Renal cortex interstitium (tissue), 11 donors: ENCODE measurements at regions not wholly inside any gene's neighbourhood (a gene's known extent, or its start where the extent isn't known, plus 50 kb on each side); places are given as distances from the start of the nearest gene placed in this dataset.

Source experiments
- DNase-seq, 11 donors: peaks; one replicate each; pipeline ENCODE4 v3.0.0-alpha.2; 2013; ENCODE audit warnings: low read depth in 9 of 11, low spot score in 4 of 11; ENCODE audit errors: extremely low read depth in 1 of 11

GRCh38 chr16:48918520-48919258, 308.7 kb upstream of the N4BP1 start:
- no peak for DNase-seq

DNA sequence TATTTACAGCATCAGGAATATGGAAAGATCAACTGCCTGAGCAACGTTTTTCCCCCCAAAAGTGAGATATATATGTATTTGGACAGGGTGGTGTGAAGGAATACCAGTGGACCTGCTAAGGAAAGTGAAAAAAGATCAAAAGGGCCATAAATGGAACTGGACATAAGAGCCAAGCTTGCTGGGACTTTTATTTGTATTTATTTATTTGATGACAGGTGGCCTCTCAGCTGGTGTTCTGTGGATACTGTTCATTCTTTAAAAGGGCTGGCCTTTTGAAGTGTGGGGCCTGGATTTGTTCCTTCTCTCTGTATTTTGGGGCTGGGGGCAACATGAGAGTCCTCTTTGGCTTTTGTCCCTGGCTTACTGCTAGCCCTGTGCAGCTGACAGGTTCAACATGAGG, 306.6 kb upstream of the N4BP1 start:
- no peak for DNase-seq

DNA sequence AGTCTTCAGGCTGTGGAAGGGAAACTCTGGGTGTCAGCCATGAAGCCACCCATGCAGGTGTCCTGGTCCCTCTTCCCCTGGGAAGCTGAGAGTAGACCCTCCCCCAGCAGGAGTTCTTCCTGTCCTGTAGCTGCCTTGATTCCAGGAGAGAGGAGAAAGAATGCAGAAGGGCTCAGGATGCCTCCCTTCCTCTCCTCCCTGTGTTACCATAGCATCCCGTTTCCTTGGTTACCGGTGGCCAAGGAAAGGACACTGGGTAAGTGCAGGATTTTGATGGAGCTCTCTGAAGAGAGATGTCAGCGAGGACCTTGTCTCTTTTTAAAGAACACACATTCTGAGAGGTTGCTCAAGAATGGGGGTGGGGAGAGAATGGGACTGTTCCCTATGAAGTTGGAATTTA, 304.1 kb upstream of the N4BP1 start:
- DNase-seq = no peak

DNA sequence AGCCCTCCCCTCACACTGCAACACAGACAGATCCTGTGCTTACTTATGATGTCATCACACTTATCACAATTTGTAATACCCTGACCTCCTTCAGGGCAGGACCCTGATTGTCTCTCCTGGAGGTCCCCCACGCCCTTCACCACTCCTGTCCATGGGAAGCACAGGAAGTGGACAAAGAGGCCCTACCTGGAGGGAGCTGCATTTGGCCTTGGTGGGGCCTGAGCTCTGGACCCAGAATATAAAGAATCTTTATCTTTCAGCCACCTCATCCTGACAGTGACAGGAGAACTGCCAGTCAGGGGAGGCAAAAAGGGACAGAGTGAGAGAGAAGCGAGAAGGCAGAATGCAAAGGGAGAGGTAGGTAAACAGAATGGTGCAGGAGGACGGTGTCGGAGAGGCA, 303.4 kb upstream of the N4BP1 start:
- no peak for DNase-seq

DNA sequence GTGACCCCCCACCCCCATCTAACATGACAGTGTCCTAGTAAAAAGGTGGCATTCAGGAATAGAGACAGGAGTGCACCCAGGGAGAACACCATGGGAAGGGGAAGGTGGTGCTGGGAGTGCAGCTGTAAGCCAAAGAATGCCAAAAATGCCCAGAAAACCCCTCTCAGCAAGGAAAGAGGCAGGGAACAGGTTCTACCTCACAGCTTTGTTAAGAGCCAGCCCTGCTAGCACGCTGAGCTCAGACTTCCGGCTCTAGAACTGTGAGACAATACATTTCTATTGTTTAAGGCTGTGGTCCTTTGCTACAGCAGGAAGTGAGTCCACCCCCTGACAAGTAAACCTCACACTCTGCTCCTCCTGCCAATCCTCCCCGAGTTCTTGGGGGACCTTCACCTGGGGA, 302.4 kb upstream of the N4BP1 start:
- no peak for DNase-seq

DNA sequence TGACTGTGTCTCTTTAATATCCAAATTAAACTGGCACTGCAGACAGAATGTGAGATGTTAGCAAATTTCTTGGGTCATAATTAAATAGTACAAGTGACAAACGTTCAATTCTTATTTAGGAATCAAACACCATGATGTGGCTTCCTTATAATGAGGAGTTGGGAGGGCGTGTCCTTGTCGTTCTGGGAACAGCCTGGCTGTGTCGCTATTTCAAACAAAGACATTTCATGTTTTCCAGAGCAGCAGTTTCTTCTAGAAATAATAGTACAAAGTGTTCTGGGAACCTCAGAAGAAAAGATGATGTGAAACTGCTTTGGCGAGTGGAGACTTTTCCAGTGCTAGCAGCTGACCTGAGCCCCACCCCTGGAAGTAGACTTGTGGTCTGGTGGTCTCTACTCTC, 301.7 kb upstream of the N4BP1 start:
- DNase-seq = no peak

- DNase-seq = no peak
These were observed 300.2 kb upstream of the N4BP1 start for GRCh38 chr16:48910214-48910613.

DNA sequence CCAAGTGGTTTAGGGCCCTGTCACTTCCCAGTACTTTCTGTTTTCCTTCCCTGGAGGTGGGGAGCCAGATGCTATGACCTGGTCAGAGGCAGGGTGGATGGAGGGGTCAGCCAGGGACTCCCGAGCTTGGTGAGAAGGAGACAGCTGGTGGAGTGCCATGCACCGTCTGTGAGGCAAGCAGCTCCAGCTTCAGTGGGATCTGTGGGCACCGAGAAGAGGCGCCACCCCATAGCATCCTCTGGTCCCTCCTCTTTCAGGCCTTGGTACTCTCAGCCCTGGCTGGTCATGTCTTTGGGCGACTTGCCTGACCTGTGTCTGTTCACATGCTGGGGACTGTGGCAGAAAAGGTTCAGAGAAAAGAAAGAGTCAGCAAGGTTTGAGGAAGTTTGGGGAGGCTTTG, 299.3 kb upstream of the N4BP1 start:
- DNase-seq = no peak

DNA sequence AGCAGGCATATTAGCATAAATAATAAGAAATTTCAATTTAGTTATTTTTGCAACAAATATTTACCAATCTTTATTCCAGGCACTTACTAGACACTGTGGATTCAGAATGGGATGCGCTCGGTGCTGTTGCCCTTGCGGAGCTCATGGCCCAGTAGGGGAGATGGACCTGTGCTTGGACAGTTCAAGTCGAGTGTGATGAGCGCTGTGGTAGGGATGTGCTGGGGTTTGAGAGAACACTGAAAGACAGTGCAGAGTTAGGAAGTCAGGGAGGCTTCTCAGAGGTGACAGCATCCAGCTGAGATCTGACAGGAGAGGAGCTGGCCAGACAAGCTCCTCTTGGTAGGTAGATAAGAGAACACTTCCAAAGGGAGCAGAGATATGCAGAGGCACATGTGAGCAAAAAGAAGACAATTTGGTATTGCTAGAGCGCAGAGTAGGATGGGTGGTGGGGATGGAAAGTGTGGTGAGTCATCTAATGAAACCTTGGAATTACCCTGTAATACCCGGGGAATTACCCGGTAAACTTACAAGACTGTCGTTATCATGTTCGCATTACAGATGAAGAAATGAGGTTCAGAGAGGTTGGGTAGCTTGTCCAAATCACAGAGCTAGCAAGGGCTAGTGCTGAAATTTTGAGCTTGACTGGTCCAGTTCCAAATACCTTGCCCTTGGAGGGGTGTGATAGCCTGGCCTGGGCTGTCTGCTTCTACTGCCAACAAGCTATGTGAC, 298.1 kb upstream of the N4BP1 start:
- no peak for DNase-seq

- no peak for DNase-seq
These were observed 295.9 kb upstream of the N4BP1 start for GRCh38 chr16:48905632-48906505.

DNA sequence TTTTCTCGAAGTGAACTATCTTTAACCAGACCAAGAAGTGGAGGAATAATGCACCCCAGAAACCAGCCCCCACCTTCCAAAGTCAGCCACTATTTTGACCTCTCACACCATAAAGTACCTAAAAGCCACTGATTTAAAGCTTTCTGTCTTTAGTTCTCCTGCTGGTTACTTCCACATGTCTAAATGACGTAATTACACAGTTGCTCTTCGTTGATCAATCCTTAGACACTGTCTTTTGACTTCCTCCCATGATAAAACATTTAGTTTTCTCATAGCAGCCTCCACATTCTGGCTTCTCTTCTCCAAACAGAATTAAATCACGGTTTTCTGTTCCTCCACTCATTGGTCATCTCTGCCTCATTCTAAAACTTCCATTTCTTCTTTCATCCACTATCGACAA, 294.4 kb upstream of the N4BP1 start:
- DNase-seq = no peak

DNA sequence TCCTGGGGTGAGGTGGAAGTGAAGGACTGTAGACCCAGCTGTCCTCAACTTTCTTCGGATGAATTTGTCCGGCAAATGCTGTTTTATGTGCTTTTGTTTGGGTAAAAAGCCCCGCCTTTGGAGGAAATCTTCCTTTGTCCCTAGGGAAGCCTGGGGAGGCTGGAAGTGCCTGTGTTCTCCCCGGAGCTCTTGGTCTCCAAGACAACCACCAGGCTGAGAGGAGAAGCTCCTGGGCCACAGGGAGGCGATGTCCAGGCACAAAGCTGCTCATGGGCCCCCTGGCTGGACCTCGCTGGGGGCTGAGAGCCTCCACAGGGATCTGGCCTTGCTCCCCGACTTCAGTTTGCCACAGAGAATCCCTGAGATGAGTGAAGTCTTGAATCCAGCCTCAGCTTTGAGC, 293.1 kb upstream of the N4BP1 start:
- DNase-seq = no peak

DNA sequence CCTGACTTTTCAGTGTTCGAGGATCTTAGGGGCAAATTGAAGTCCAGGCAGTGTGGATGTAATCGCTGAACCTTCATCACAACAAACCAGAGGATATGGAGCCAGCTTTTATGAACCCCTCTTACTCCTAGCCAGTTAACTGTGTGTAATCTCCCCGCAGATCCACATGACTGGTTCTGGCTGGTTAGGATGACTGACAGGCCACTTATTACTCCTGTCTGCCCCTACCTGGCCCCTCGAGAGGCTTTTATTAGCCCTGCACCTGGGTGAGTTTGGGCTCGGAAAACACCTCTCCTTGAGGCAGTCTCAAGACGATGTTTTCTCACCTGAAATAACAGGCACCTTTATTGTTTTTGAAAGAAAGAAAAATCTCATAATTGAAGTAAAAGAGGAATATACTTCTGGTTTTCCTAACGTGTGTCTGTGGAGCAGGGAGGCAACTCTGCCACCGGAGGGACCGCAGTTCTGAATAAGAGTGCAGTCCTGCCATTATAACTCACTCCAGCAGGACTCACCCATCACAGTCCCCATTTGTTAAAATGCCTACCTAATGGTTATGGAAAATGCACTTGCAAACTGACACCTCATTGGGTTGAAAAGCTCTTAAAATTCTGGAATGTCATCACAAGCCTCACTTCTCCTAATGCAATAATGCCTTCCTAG, 291.9 kb upstream of the N4BP1 start:
- DNase-seq = no peak

DNA sequence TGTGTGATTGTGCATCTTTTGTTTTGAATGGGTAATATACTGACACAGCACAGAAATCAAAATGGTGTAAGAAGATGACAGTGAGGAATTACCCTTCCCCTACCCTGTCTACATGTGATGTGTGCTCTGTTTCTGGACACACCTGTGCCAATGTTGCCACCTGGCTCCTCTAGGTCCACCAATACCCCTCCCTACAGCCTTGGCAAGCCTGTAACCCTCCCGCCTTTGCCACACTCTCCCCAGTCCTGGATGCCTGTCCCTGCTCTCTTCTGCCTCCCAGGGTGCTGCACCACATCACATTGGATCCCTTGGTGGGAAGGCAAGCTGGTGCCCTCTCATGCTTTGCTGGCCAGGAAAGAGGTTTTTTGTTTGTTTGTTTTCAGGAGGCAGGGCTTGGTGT, 289.5 kb upstream of the N4BP1 start:
- DNase-seq = no peak

- DNase-seq = no peak
These were observed 287.8 kb upstream of the N4BP1 start for GRCh38 chr16:48897698-48898205.

DNA sequence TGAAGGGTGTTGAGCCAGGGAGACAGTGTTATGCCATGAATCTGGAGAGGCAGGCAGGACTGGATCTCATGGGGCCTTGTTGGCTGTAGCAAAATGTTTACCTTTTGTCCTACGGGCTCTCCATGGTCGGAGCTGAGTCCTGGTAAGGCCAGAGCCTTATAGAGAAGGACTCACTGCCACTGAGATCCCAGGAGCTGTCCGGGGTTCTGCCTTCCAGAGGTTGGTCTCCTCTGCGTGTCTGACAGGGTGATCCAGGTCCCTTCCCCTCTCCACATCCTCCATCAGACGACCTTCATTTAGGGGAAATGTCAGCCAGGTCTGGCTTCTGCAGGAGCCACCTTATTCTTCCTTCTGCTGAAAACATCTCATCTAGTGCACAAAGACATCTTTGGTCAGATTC, 285.2 kb upstream of the N4BP1 start:
- DNase-seq = peak in 1 of 11 donors; percentile 1

DNA sequence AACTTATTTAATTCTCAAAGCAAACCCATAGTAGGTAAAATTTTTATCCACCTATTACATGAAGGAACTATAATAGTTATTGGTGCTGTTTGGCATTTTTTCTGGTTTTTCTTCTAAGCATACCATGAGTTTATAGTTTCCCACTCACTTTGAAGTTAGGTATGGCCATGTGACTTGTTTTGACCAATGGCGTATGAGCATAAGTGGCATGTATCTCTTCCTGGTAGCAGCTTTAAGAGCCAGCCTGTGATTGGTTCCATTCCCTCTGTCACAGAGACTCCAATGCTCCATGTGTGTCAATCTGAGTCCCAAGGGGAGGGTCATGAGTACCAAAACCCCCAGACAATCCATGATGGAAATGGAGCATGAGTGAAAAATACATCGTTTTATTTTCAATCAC, 282.9 kb upstream of the N4BP1 start:
- no peak for DNase-seq

DNA sequence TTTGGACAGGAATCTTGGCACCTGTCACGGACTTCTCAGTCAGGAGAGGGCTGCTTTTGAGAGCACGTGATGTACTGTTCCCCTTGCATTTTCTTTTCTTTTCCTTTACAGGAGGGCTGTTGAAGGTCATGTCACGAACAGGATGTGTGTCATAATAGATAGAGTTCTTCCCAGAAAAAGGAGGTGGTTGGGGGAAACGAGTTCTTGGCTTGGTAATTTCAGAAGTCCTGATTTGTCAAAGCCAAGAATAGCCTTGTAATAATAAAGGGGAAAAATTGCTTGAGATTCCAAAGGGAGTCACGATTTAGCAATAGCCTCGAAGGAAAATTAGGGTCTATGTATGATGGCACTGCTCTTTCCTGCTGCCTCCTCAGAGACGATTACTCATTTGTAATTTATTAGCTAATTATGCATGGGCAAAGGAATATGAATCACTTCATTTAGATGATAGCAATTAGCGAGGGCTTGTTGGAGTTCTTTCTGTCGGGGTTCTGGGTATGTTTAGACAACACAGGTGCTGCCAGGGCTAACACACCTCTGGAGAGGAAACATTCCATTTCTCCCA, 277.7 kb upstream of the N4BP1 start:
- no peak for DNase-seq

- DNase-seq = no peak
These were observed 275.5 kb upstream of the N4BP1 start for GRCh38 chr16:48885471-48885870.
